C4-2B (cell line): ENCODE measurements at regions not wholly inside any gene's neighbourhood (a gene's known extent, or its start where the extent isn't known, plus 50 kb on each side); places are given as distances from the start of the nearest gene placed in this dataset.

Experiments
- H3K27ac ChIP-seq: fragments of 450-650 bp; 2 replicates; pipeline ENCODE4 v1.5.1; 2017
- ZFX ChIP-seq: fragments of 450-650 bp; IDR thresholded peaks from 2 replicates; pipeline ENCODE4 v1.6.1; 2017
- TF ChIP-seq, protein P1 (sequence below): fragments of 450-650 bp; conservative IDR thresholded peaks from 2 replicates; pipeline ENCODE4 v1.5.1; 2017; ENCODE audit warnings: mild to moderate bottlenecking

DNA sequence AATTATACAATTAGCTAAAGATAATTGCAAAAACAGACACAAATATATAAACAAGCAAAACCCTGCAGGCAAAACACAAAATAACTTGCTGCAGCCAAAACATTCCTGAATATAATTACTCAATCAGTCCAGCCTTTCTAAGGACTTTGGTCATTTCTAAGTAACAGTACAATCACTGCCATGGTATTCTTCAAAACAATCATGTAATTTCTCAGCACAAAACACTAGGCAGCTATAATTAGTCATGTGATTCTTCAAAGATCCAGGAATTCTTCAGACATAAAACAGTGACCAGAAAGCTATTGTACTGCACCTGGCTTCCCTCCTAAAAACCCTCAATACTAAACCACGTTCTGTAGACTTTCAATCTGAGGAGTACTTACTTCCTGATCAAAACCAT is 881.1 kb downstream of the EPHA7 start:
- TF ChIP-seq, protein P1, sequence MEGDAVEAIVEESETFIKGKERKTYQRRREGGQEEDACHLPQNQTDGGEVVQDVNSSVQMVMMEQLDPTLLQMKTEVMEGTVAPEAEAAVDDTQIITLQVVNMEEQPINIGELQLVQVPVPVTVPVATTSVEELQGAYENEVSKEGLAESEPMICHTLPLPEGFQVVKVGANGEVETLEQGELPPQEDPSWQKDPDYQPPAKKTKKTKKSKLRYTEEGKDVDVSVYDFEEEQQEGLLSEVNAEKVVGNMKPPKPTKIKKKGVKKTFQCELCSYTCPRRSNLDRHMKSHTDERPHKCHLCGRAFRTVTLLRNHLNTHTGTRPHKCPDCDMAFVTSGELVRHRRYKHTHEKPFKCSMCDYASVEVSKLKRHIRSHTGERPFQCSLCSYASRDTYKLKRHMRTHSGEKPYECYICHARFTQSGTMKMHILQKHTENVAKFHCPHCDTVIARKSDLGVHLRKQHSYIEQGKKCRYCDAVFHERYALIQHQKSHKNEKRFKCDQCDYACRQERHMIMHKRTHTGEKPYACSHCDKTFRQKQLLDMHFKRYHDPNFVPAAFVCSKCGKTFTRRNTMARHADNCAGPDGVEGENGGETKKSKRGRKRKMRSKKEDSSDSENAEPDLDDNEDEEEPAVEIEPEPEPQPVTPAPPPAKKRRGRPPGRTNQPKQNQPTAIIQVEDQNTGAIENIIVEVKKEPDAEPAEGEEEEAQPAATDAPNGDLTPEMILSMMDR = no peak
- TF ChIP-seq ZFX = no peak
- no peak overlapping the region for H3K27ac ChIP-seq

GRCh38 chr6:92534109-92534508 is 885.2 kb downstream of the EPHA7 start:
- TF ChIP-seq, protein P1 = no peak
- TF ChIP-seq ZFX = no peak
- no peak overlapping the region for H3K27ac ChIP-seq

DNA sequence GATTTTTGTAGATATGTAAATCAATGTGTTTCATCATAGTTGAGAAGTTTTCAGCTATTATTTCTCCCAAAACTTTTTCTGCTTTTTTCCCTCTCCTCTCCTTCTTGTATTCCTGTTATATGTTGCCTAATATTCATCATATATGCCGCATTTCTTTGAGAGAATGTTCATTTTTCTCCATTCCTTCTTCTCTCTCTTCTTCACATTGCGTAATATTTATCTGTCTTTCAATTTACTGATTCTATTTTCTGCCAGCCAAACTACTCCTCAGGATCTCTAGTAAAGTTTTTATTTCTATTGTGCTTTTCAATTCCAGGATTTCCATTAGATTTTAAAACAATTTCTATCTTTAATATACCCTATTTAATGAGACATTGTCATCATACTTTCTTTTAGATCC is 896.8 kb downstream of the EPHA7 start:
- H3K27ac ChIP-seq = no peak overlapping the region
- TF ChIP-seq ZFX = no peak
- TF ChIP-seq, protein P1 = no peak

DNA sequence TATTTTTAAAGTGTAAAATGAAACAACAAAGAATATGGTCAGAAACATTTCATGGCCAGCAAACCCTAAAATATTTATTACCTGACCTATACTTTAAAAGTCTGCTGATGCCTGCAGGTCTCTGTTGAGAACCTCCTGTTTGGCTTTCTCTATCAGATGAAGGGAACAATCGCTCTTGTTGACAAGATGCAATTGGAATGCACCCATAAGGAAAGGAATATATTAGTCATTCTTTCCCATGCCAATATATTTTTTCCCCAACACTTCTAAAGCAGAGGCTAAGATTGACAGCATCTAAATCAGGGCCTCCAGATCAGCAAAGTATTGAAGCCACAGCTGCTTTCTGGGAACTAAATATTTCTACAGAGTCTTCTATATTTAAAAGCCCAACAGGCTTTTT is 897.8 kb downstream of the EPHA7 start:
- TF ChIP-seq ZFX = no peak
- TF ChIP-seq, protein P1 = no peak
- H3K27ac ChIP-seq = no peak overlapping the region

DNA sequence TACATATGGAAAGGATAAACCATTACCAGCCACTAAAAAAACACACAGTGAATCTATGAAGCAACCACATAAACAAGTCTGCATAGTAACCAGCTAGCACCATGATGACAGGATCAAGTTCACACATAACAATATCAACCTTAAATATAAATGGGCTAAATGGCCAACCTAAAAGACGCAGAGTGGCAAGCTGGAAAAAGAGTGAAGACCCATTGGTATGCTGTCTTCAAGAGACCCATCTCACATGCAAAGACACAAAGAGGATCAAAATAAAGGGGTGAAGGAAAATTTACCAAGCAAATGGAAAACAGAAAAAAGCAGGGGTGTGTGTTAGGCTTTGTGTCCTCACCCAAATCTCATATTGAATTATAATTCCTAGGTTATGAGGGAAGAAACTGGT is 909.2 kb downstream of the EPHA7 start:
- TF ChIP-seq ZFX = no peak
- TF ChIP-seq, protein P1 = no peak
- H3K27ac ChIP-seq = no peak overlapping the region

DNA sequence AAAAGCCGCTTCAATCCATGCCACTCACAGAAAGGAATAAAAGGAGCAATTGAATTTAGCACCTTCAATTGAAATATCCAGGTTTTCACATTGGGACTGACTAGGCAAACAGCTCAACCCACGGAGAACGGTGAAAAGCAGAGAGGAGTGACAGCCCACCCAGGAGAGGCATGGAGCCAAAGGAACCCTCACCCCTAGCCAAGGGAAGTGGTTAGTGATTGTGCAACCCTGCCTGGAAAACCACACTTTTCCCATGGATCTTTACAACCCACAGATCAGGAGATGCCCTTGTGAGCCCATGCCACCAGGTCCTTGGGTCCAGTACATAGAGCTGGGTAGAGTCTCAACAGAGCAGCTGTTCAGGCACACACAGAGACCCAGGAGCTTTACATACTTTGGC is 911.8 kb downstream of the EPHA7 start:
- no peak for TF ChIP-seq ZFX
- TF ChIP-seq, protein P1 = no peak
- no peak overlapping the region for H3K27ac ChIP-seq

- no peak for TF ChIP-seq ZFX
- TF ChIP-seq, protein P1 = no peak
- no peak overlapping the region for H3K27ac ChIP-seq
These were observed 914.9 kb downstream of the EPHA7 start for GRCh38 chr6:92504509-92504908.
